ENCODE measurements at regions not wholly inside any gene's neighbourhood (a gene's known extent, or its start where the extent isn't known, plus 50 kb on each side); places are given as distances from the start of the nearest gene placed in this dataset.
A peak's percentile ranks its signal among the peaks of the same experiment; 100 is the strongest.

DNA sequence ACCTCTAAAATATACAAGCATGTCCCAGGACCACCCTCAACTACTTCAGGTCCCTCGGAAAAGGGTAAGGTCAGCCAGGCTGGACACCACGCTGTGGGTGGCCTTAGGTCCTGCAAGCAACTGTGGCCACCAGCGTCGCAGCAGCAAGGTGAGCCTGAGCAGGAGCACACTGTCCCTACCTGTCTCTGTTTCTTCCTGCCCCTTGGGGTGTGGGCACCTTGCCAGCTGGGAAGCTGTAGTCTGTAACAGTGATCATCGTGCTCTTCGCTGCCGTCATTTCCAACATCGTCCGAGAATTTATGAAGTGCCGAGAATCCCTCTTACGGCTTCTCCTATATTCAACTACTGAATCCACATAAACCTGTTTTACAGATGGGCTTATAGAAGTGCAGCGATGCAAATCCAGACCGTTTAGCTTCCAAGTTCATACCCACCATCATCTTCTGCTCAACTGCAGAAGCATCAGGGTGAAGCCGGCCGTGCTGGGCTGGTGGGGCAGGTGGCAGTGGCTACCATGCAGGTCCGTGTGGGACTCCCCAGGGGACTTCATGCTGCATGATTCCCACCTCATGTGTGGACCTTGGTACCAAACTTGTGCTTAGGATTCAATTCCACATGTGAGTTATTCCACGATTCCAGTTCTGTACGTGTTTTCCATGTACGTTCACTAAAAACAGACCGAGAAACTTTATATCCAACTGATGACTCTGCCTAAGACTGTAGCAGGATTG, 361.3 kb upstream of the SFSWAP start:
- POLR2A ChIA-PET (ENCODE audit: partially characterized antibody): no interaction called here
- no peak overlapping the region for H2BK12ac ChIP-seq (ENCODE audit: low read depth, low read length)
- no peaks in the 10 kb centered on the region for H3K79me1 ChIP-seq (ENCODE audit: low read depth, low read length)
- H4K8ac ChIP-seq (ENCODE audit: extremely low read depth, insufficient read depth, low read length): peak overlapping the region; percentile 62; the same call in 1 of the 2 replicates
- DNase-seq (ENCODE audit: low read depth in 1 of 2, low spot score in 2 of 2) (no peak), FAIRE-seq (no peak)
- H3K56ac ChIP-seq (replicated peaks; ENCODE audit: insufficient read length, low read depth, low read length): no peak overlapping the region
- peak overlapping the region; percentile 35 for H4K91ac ChIP-seq (replicated peaks; ENCODE audit: insufficient read length, low read length)
- H2BK20ac ChIP-seq (ENCODE audit: low read length): no peak overlapping the region
- H2AK5ac ChIP-seq (ENCODE audit: low read depth, low read length): no peak overlapping the region
- no peak overlapping the region for H3K4me2 ChIP-seq (ENCODE audit: insufficient read depth in 1 of 2, low read depth in 2 of 2, low read length in 2 of 2)
- H3K23ac ChIP-seq (ENCODE audit: insufficient read length): no peak overlapping the region
- CTCF ChIA-PET (ENCODE audit: partially characterized antibody): interaction anchor here (0.5 kb wide), 1 partner anchor 14 kb away, joined by 4 read pairs; no protein-coding TSS in a partner anchor
- H2BK15ac ChIP-seq (ENCODE audit: low read length): 0 out of 2 replicates have a peak overlapping the region, but pooled peaks have one; percentile 36
- no peak overlapping the region for H3K4me3 ChIP-seq (ENCODE audit: extremely low read depth in 1 of 4, insufficient read depth in 2 of 4, low read depth in 3 of 4, low read length in 4 of 4)
- no peak overlapping the region for H4K5ac ChIP-seq (ENCODE audit: insufficient read length, low read depth, low read length)
- no peaks in the 10 kb centered on the region; a peak in 1 of 4 replicates for H3K9me3 ChIP-seq (ENCODE audit: insufficient read depth in 2 of 2, low read depth in 1 of 2, low read length in 1 of 2)
- H4K20me1 ChIP-seq (replicated peaks in 1 of 2; ENCODE audit: control insufficient read depth in 1 of 2, insufficient read depth in 2 of 2, low read length in 2 of 2): peaks cover 0 to 5% of the 10 kb centered on the region in 2 experiments
- H3K27me3 ChIP-seq (replicated peaks in 1 of 4; ENCODE audit: control insufficient read depth in 3 of 4, extremely low read depth in 1 of 4, insufficient read depth in 3 of 4, low read length in 3 of 4): no peaks in the 10 kb centered on the region; a peak in 1 of 7 replicates
- peaks cover 6% of the 10 kb centered on the region; the same call in 1 of the 2 replicates for H3K23me2 ChIP-seq (ENCODE audit: low read depth, low read length)
- no peak overlapping the region for H2BK5ac ChIP-seq (ENCODE audit: low read depth, low read length)
- H3K9ac ChIP-seq (replicated peaks in 1 of 4; ENCODE audit: extremely low read depth in 1 of 4, low read depth in 3 of 4, low read length in 3 of 4): no peak overlapping the region
- no peaks in the 10 kb centered on the region for H3K36me3 ChIP-seq (ENCODE audit: control insufficient read depth in 2 of 4, insufficient read depth in 4 of 4, low read length in 3 of 4)
- 91% methylated on average over 20 of the region's 20 CpGs; no CpG with 5 or more reads in 1 of the 2 experiments for WGBS, 2 experiments (ENCODE audit: extremely low coverage in 1 of 2, insufficient coverage in 1 of 2, insufficient read length in 1 of 2, insufficient replicate concordance in 2 of 2, low coverage in 1 of 2, low lambda C conversion rate in 2 of 2, missing lambda C conversion rate in 1 of 2)
- H3K4me1 ChIP-seq (replicated peaks in 1 of 4; ENCODE audit: control insufficient read depth in 3 of 4, insufficient read depth in 4 of 4, low read length in 3 of 4): peaks cover 2 to 18% (median 14%) of the 10 kb centered on the region in 4 experiments; a peak in 6 of 7 replicates
- no peak overlapping the region for H3K14ac ChIP-seq (ENCODE audit: insufficient read length)
- no peak overlapping the region for H2AFZ ChIP-seq (ENCODE audit: low read length)
- H2BK120ac ChIP-seq (replicated peaks; ENCODE audit: low read depth, low read length): no peak overlapping the region
- no peak overlapping the region for H3K27ac ChIP-seq (ENCODE audit: low read depth, low read length)
- H3K18ac ChIP-seq (ENCODE audit: extremely low read depth, low read length): no peak overlapping the region
- no peaks in the 10 kb centered on the region for H3K79me2 ChIP-seq (ENCODE audit: control insufficient read depth in 1 of 2, insufficient read depth in 2 of 2, low read length in 2 of 2)
- no peak for TF ChIP-seq EGR1 (IDR thresholded peaks at IDR 0.05; ENCODE audit: borderline replicate concordance, low read depth, low read length)
- TF ChIP-seq SIN3A (conservative IDR thresholded peaks at IDR 0.05 in 1 of 2, IDR thresholded peaks at IDR 0.05 in 1 of 2; ENCODE audit: low read depth in 1 of 2, low read length in 2 of 2): no peak
- TF ChIP-seq MAFK (IDR thresholded peaks at IDR 0.05; ENCODE audit: low read depth, low read length): no peak
- no peak for TF ChIP-seq HDAC6 (IDR thresholded peaks at IDR 0.05; ENCODE audit: low read depth, low read length)
- no peak overlapping the region for H3K4ac ChIP-seq (replicated peaks; ENCODE audit: insufficient read length, low read depth, low read length)

Data from H1 (cell line).